ENCODE measurements at regions not wholly inside any gene's neighbourhood (a gene's known extent, or its start where the extent isn't known, plus 50 kb on each side); places are given as distances from the start of the nearest gene placed in this dataset.

DNA sequence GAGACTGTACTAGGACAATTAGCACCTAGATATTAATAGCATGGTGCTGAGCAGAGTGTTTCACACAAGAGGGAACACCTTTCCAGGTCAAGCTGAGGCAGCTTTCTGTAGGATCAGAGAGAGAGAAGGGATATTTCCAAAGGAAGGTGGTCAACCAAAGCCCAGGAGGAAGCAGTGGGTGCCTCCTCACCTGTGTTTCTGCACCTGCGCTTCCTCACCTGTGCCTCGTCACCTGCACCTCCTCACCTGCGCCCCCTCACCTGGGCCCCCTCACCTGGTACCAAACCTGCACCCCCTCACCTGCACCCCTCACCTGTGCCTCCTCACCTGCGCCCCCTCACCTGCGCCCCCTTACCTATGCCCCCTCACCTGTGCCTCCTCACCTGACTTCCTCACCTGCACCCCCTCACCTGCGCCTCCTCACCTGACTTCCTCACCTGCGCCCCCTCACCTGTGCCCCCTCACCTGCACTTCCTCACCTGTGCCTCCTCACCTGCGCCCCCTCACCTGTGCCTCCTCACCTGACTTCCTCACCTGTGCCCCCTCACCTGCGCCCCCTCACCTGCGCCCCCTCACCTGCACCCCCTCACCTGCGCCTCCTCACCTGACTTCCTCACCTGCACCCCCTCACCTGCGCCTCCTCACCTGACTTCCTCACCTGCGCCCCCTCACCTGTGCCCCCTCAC, 67.9 kb downstream of the TTLL2 start:
- WGBS, 2 experiments (ENCODE audit: low coverage in 1 of 2, low lambda C conversion rate in 2 of 2, missing lambda C conversion rate in 2 of 2), result 70% methylated on average over 13 of the region's 13 CpGs; no CpG with 5 or more reads in 1 of the 2 experiments
- H4K20me1 ChIP-seq (ENCODE audit: insufficient read depth), result no peaks in the 10 kb centered on the region
- in situ Hi-C loops (cut with MboI), result no loop called here
- H3K9ac ChIP-seq, result no peak overlapping the region
- H3K9me3 ChIP-seq (ENCODE audit: low read depth), result no peaks in the 10 kb centered on the region
- no peak overlapping the region for H3K4me3 ChIP-seq
- DNase-seq, result peak; percentile 8
- no peaks in the 10 kb centered on the region for H3K4me1 ChIP-seq (ENCODE audit: insufficient read depth)
- H3F3A ChIP-seq (ENCODE audit: insufficient read depth), result no peaks in the 10 kb centered on the region
- H3K4me2 ChIP-seq (ENCODE audit: unreplicated experiment), result no peak overlapping the region
- no peaks in the 10 kb centered on the region for H3K9me2 ChIP-seq (ENCODE audit: insufficient read depth)
- no peak for TF ChIP-seq EZH2 (IDR thresholded peaks at IDR 0.05; ENCODE audit: insufficient read depth, poor library complexity, severe bottlenecking)
- TF ChIP-seq EZH2phosphoT487 (IDR thresholded peaks at IDR 0.05; ENCODE audit: insufficient read depth, low read depth), result no peak
- H3K27me3 ChIP-seq (replicated peaks; ENCODE audit: insufficient read depth), result no peaks in the 10 kb centered on the region
- no peaks in the 10 kb centered on the region for H3K79me2 ChIP-seq (ENCODE audit: insufficient read depth)
- H2AFZ ChIP-seq, result no peak overlapping the region
- no peaks in the 10 kb centered on the region for H3K36me3 ChIP-seq (ENCODE audit: low read depth)
- H3K27ac ChIP-seq, result no peak overlapping the region

DNA sequence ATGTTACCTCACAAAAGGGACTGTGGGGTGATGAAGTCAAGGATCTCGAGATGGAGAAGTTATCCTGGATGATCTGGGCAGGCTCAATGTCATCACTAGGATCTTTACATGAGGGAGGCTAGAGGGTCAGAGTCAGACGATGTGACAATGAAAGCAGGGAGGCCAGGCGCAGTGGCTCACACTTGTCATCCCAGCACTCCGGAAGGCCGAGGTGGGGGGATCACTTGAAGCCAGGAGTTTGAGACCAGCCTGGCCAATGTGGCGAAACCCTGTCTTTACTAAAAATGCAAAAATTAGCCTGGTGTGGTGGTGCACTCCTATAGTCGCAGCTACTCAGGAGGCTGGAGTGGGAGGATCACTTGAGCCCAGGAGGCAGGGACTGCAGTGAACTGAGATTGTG, 68.8 kb downstream of the TTLL2 start:
- no peak for DNase-seq
- 60 to 70% methylated on average over 7 of the region's 7 CpGs for WGBS, 2 experiments (ENCODE audit: low coverage in 1 of 2, low lambda C conversion rate in 2 of 2, missing lambda C conversion rate in 2 of 2)
- in situ Hi-C loops (cut with MboI), result no loop called here

DNA sequence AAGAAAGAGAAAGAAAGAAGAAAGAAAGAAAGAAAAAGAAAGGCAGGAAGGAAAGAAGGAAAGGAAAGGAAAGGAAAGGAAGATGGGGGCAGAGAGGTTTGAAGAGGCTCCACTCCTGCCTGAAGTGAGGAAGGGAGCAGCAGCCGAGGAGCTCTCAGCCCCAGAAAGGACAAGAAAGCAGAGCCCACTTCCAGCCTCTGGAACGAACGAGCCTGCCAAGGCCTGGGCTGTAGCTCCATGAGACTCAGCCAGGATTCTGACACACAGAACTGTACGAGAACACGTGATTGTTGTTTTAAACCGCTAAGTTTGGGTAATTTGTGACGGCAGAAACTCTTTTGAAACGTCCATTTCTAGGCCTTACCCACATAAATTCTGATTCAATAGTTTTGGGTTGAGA, 69.5 kb downstream of the TTLL2 start:
- DNase-seq, result no peak
- no peak overlapping the region for H3K4me3 ChIP-seq
- TF ChIP-seq EZH2phosphoT487 (IDR thresholded peaks at IDR 0.05; ENCODE audit: insufficient read depth, low read depth) (no peak), EZH2 (IDR thresholded peaks at IDR 0.05; ENCODE audit: insufficient read depth, poor library complexity, severe bottlenecking) (no peak)
- WGBS, 2 experiments (ENCODE audit: low coverage in 1 of 2, low lambda C conversion rate in 2 of 2, missing lambda C conversion rate in 2 of 2), result 1 to 5% methylated on average over 8 of the region's 8 CpGs
- H3K9me3 ChIP-seq (ENCODE audit: low read depth), result no peaks in the 10 kb centered on the region
- no peaks in the 10 kb centered on the region for H3K27me3 ChIP-seq (replicated peaks; ENCODE audit: insufficient read depth)
- H3K9me2 ChIP-seq (ENCODE audit: insufficient read depth), result no peaks in the 10 kb centered on the region
- H2AFZ ChIP-seq, result no peak overlapping the region
- H3F3A ChIP-seq (ENCODE audit: insufficient read depth), result no peaks in the 10 kb centered on the region
- no peak overlapping the region for H3K4me2 ChIP-seq (ENCODE audit: unreplicated experiment)
- in situ Hi-C loops (cut with MboI), result no loop called here
- H3K4me1 ChIP-seq (ENCODE audit: insufficient read depth), result no peaks in the 10 kb centered on the region
- H4K20me1 ChIP-seq (ENCODE audit: insufficient read depth), result no peaks in the 10 kb centered on the region
- no peaks in the 10 kb centered on the region for H3K79me2 ChIP-seq (ENCODE audit: insufficient read depth)
- H3K36me3 ChIP-seq (ENCODE audit: low read depth), result no peaks in the 10 kb centered on the region
- no peak overlapping the region for H3K9ac ChIP-seq
- no peak overlapping the region for H3K27ac ChIP-seq

More for the DNA sequence above, 68.8 kb downstream of the TTLL2 start:
- no peak overlapping the region for H3K4me3 ChIP-seq
- no peak overlapping the region for H3K27ac ChIP-seq
- no peaks in the 10 kb centered on the region for H4K20me1 ChIP-seq (ENCODE audit: insufficient read depth)
- no peaks in the 10 kb centered on the region for H3K9me2 ChIP-seq (ENCODE audit: insufficient read depth)
- H3K4me1 ChIP-seq (ENCODE audit: insufficient read depth), result no peaks in the 10 kb centered on the region
- no peaks in the 10 kb centered on the region for H3F3A ChIP-seq (ENCODE audit: insufficient read depth)
- H3K36me3 ChIP-seq (ENCODE audit: low read depth), result no peaks in the 10 kb centered on the region
- H3K27me3 ChIP-seq (replicated peaks; ENCODE audit: insufficient read depth), result no peaks in the 10 kb centered on the region
- no peaks in the 10 kb centered on the region for H3K9me3 ChIP-seq (ENCODE audit: low read depth)
- H3K79me2 ChIP-seq (ENCODE audit: insufficient read depth), result no peaks in the 10 kb centered on the region
- no peak overlapping the region for H3K9ac ChIP-seq
- TF ChIP-seq EZH2phosphoT487 (IDR thresholded peaks at IDR 0.05; ENCODE audit: insufficient read depth, low read depth) (no peak), EZH2 (IDR thresholded peaks at IDR 0.05; ENCODE audit: insufficient read depth, poor library complexity, severe bottlenecking) (no peak)
- H2AFZ ChIP-seq, result no peak overlapping the region
- H3K4me2 ChIP-seq (ENCODE audit: unreplicated experiment), result no peak overlapping the region

DNA sequence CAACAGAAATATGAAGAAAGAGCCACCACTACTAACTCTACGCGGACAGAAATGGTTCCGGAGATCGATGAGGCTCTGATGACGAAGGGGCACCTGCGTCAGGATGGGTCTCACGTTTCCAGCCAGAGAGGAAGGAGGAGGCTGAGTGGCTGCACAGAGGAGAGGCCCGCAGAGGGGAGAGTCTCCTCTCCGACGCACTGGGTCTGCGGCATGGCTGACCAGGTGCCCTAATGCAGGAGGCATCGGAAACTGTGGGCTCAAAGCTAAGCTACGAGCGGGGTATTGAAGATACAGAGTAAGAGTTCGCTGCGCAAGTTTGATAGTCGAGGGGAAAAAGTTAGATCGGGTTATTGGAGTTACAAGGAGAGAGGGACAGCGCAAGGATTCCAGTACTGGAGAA, 69.9 kb downstream of the TTLL2 start:
- Histone ChIP-seq H3K9ac (no peak overlapping the region), H3K4me3 (no peak overlapping the region), H3K27me3 (replicated peaks; ENCODE audit: insufficient read depth) (no peaks in the 10 kb centered on the region), H2AFZ (no peak overlapping the region), H3K27ac (no peak overlapping the region), H3K9me3 (ENCODE audit: low read depth) (no peaks in the 10 kb centered on the region), H3F3A (ENCODE audit: insufficient read depth) (no peaks in the 10 kb centered on the region), H3K9me2 (ENCODE audit: insufficient read depth) (no peaks in the 10 kb centered on the region), H3K79me2 (ENCODE audit: insufficient read depth) (no peaks in the 10 kb centered on the region), H4K20me1 (ENCODE audit: insufficient read depth) (no peaks in the 10 kb centered on the region), H3K4me1 (ENCODE audit: insufficient read depth) (no peaks in the 10 kb centered on the region), H3K36me3 (ENCODE audit: low read depth) (no peaks in the 10 kb centered on the region), H3K4me2 (ENCODE audit: unreplicated experiment) (no peak overlapping the region)
- TF ChIP-seq EZH2phosphoT487 (IDR thresholded peaks at IDR 0.05; ENCODE audit: insufficient read depth, low read depth) (no peak), EZH2 (IDR thresholded peaks at IDR 0.05; ENCODE audit: insufficient read depth, poor library complexity, severe bottlenecking) (no peak)
- 66 to 74% methylated on average over 19 of the region's 19 CpGs for WGBS, 2 experiments (ENCODE audit: low coverage in 1 of 2, low lambda C conversion rate in 2 of 2, missing lambda C conversion rate in 2 of 2)
- in situ Hi-C loops (cut with MboI), result no loop called here
- no peak for DNase-seq

Measured in GM23248 (cell line).